H1 (cell line): ENCODE measurements at regions not wholly inside any gene's neighbourhood (a gene's known extent, or its start where the extent isn't known, plus 50 kb on each side); places are given as distances from the start of the nearest gene placed in this dataset.

Source experiments
- CTCF ChIA-PET: fragments of 300-600 bp; sonication (Branson Sonifier 250); formaldehyde crosslinking; loops from one replicate; lab custom pipeline; 2021; ENCODE audit not compliant: partially characterized antibody; lab: Charles Lee
- POLR2A ChIA-PET: fragments of 300-600 bp; sonication (Branson Sonifier 250); formaldehyde crosslinking; loops from one replicate; lab custom pipeline; 2021; ENCODE audit warnings: inconsistent platforms; ENCODE audit not compliant: partially characterized antibody; lab: Charles Lee
- DNase-seq, 2 experiments: peaks; one replicate each; pipeline versions ENCODE4 v3.0.0 to v3.0.0-alpha.2; 2010 to 2022; ENCODE audit warnings: low spot score in 2 of 2, low read depth in 1 of 2, mixed read lengths in 1 of 2
- FAIRE-seq: peaks from 2 replicates; lab custom pipeline; 2011; peaks lifted over from hg19 to GRCh38; lab: Jason Lieb, UNC
- H2AFZ ChIP-seq: 2 replicates; pipeline ENCODE4 v1.8.1; 2012; ENCODE audit warnings: low read length, inconsistent platforms
- H2AK5ac ChIP-seq: 2 replicates; pipeline ENCODE4 v1.6.1; 2013; ENCODE audit warnings: low read depth, low read length
- H2BK120ac ChIP-seq: replicated peaks from 2 replicates; pipeline ENCODE3; 2013; ENCODE audit warnings: low read depth, low read length, inconsistent platforms
- H2BK12ac ChIP-seq: 2 replicates; pipeline ENCODE4 v1.6.1; 2013; ENCODE audit warnings: low read depth, low read length
- H2BK15ac ChIP-seq: 2 replicates; pipeline ENCODE4 v1.6.1; 2013; ENCODE audit warnings: low read length
- H2BK20ac ChIP-seq: 2 replicates; pipeline ENCODE4 v1.6.1; 2013; ENCODE audit warnings: low read length
- H2BK5ac ChIP-seq: 2 replicates; pipeline ENCODE4 v1.6.1; 2013; ENCODE audit warnings: low read depth, low read length
- H3K14ac ChIP-seq: 2 replicates; pipeline ENCODE4 v1.6.1; 2013; ENCODE audit warnings: inconsistent platforms; ENCODE audit not compliant: insufficient read length
- H3K18ac ChIP-seq: 2 replicates; pipeline ENCODE4 v1.6.1; 2013; ENCODE audit warnings: low read length; ENCODE audit errors: extremely low read depth
- H3K23ac ChIP-seq: 2 replicates; pipeline ENCODE4 v1.6.1; 2013; ENCODE audit warnings: inconsistent platforms; ENCODE audit not compliant: insufficient read length
- H3K23me2 ChIP-seq: 2 replicates; pipeline ENCODE4 v1.6.1; 2013; ENCODE audit warnings: low read depth, low read length
- H3K27ac ChIP-seq: 2 replicates; pipeline ENCODE4 v1.6.1; 2011; ENCODE audit warnings: low read depth, low read length, inconsistent platforms
- H3K27me3 ChIP-seq, 4 experiments: replicated peaks in 1 of 4; 1 replicate in 1 of 4; 2 replicates in 3 of 4; pipeline versions ENCODE4 v1.6.1 to v1.8.1; 2011 to 2013; ENCODE audit warnings: low read length in 3 of 4, mild to moderate bottlenecking in 3 of 4, inconsistent platforms in 2 of 4, mixed read lengths in 2 of 4, moderate library complexity in 1 of 4; ENCODE audit not compliant: control insufficient read depth in 3 of 4, insufficient read depth in 3 of 4; ENCODE audit errors: extremely low read depth in 1 of 4
- H3K36me3 ChIP-seq, 4 experiments: 2 replicates each; pipeline versions ENCODE4 v1.6.1 to v1.8.1; 2011 to 2013; ENCODE audit warnings: mild to moderate bottlenecking in 4 of 4, low read length in 3 of 4, moderate library complexity in 2 of 4, control low read depth in 1 of 4, inconsistent platforms in 1 of 4; ENCODE audit not compliant: insufficient read depth in 4 of 4, control insufficient read depth in 2 of 4
- H3K4ac ChIP-seq: replicated peaks from 2 replicates; pipeline ENCODE3; 2013; ENCODE audit warnings: low read length, low read depth, mixed read lengths, inconsistent platforms; ENCODE audit not compliant: insufficient read length
- H3K4me1 ChIP-seq, 4 experiments: replicated peaks in 1 of 4; 1 replicate in 1 of 4; 2 replicates in 3 of 4; pipeline versions ENCODE4 v1.6.1 to v1.8.1; 2011 to 2013; ENCODE audit warnings: low read length in 3 of 4, inconsistent platforms in 2 of 4, mixed read lengths in 1 of 4; ENCODE audit not compliant: insufficient read depth in 4 of 4, control insufficient read depth in 3 of 4
- H3K4me2 ChIP-seq, 2 experiments: 2 replicates each; pipeline versions ENCODE4 v1.6.1 to v1.8.1; 2011 to 2013; ENCODE audit warnings: low read depth in 2 of 2, low read length in 2 of 2, control low read depth in 1 of 2, inconsistent platforms in 1 of 2, mild to moderate bottlenecking in 1 of 2; ENCODE audit not compliant: insufficient read depth in 1 of 2
- H3K4me3 ChIP-seq, 4 experiments: fragments of 200-600, 300-600 bp in 1 of 4; sonication (generic), shearing (Covaris generic), sonication (Bioruptor Twin) in 1 of 4; 2 replicates each; pipeline versions ENCODE4 v1.5.1 to v1.8.1; 2011 to 2016; ENCODE audit warnings: low read length in 4 of 4, low read depth in 3 of 4, control low read depth in 2 of 4, inconsistent platforms in 2 of 4, mild to moderate bottlenecking in 2 of 4, mixed read lengths in 1 of 4, moderate library complexity in 1 of 4; ENCODE audit not compliant: insufficient read depth in 2 of 4; ENCODE audit errors: extremely low read depth in 1 of 4
- H3K56ac ChIP-seq: replicated peaks from 2 replicates; pipeline ENCODE3; 2013; ENCODE audit warnings: low read depth, mild to moderate bottlenecking, mixed read lengths, low read length, inconsistent platforms; ENCODE audit not compliant: insufficient read length
- H3K79me1 ChIP-seq: 2 replicates; pipeline ENCODE4 v1.6.1; 2013; ENCODE audit warnings: low read depth, low read length, control low read depth
- H3K79me2 ChIP-seq, 2 experiments: 2 replicates each; pipeline versions ENCODE4 v1.6.1 to v1.8.1; 2012 to 2013; ENCODE audit warnings: low read length in 2 of 2, mild to moderate bottlenecking in 2 of 2, inconsistent platforms in 1 of 2; ENCODE audit not compliant: insufficient read depth in 2 of 2, control insufficient read depth in 1 of 2
- H3K9ac ChIP-seq, 4 experiments: replicated peaks in 1 of 4; 1 replicate in 1 of 4; 2 replicates in 3 of 4; pipeline versions ENCODE4 v1.6.1 to v1.8.1; 2011 to 2013; ENCODE audit warnings: low read depth in 3 of 4, low read length in 3 of 4, control low read depth in 2 of 4, mild to moderate bottlenecking in 2 of 4, moderate library complexity in 2 of 4, inconsistent platforms in 1 of 4; ENCODE audit errors: extremely low read depth in 1 of 4
- H3K9me3 ChIP-seq, 2 experiments: 2 replicates each; pipeline versions ENCODE4 v1.6.1 to v1.8.1; 2012 to 2013; ENCODE audit warnings: mild to moderate bottlenecking in 2 of 2, moderate library complexity in 2 of 2, control low read depth in 1 of 2, inconsistent platforms in 1 of 2, low read depth in 1 of 2, low read length in 1 of 2, mixed read lengths in 1 of 2; ENCODE audit not compliant: insufficient read depth in 2 of 2
- H4K20me1 ChIP-seq, 2 experiments: replicated peaks in 1 of 2; 2 replicates each; pipeline versions ENCODE3 to v1.8.1; 2011 to 2013; ENCODE audit warnings: inconsistent platforms in 2 of 2, low read length in 2 of 2, mild to moderate bottlenecking in 1 of 2; ENCODE audit not compliant: insufficient read depth in 2 of 2, control insufficient read depth in 1 of 2
- H4K5ac ChIP-seq: 2 replicates; pipeline ENCODE4 v1.6.1; 2013; ENCODE audit warnings: low read length, low read depth, mixed read lengths, inconsistent platforms; ENCODE audit not compliant: insufficient read length
- H4K8ac ChIP-seq: 2 replicates; pipeline ENCODE4 v1.8.0; 2013; ENCODE audit warnings: mild to moderate bottlenecking, moderate library complexity, low read length, inconsistent platforms; ENCODE audit not compliant: insufficient read depth; ENCODE audit errors: extremely low read depth
- H4K91ac ChIP-seq: replicated peaks from 2 replicates; pipeline ENCODE3; 2013; ENCODE audit warnings: low read length, mixed read lengths, inconsistent platforms; ENCODE audit not compliant: insufficient read length
- ASH2L ChIP-seq: fragments of 200-600, 300-600 bp; sonication (generic); IDR thresholded peaks from one replicate; pipeline ENCODE4 v1.7.1; 2017; ENCODE audit warnings: low read length
- CREB1 ChIP-seq: IDR thresholded peaks from 2 replicates; pipeline ENCODE4 v1.6.1; 2012; ENCODE audit warnings: inconsistent platforms
- E2F6 ChIP-seq: IDR thresholded peaks from 2 replicates; pipeline ENCODE4 v1.6.1; 2012; ENCODE audit warnings: inconsistent platforms
- FOSL1 ChIP-seq: IDR thresholded peaks from 2 replicates; pipeline ENCODE4 v1.6.1; 2011; ENCODE audit warnings: mild to moderate bottlenecking, low read depth, low read length, moderate library complexity; ENCODE audit not compliant: insufficient read depth
- GABPA ChIP-seq: IDR thresholded peaks from 2 replicates; pipeline ENCODE4 v1.6.1; 2011; ENCODE audit warnings: mild to moderate bottlenecking, low read length, moderate library complexity, borderline replicate concordance; ENCODE audit not compliant: insufficient read depth
- GTF2F1 ChIP-seq: IDR thresholded peaks from 2 replicates; pipeline ENCODE4 v1.6.1; 2012; ENCODE audit warnings: low read depth, low read length, improper control_type of control experiment, borderline replicate concordance
- JUN ChIP-seq: IDR thresholded peaks from 2 replicates; pipeline ENCODE4 v1.6.1; 2011; ENCODE audit warnings: low read depth, mild to moderate bottlenecking, improper control_type of control experiment, low read length
- KDM1A ChIP-seq: fragments of 200-600, 300-600 bp; sonication (generic); IDR thresholded peaks from 2 replicates; pipeline ENCODE4 v1.7.1; 2016; ENCODE audit warnings: mild to moderate bottlenecking, low read length, borderline replicate concordance
- MAFK ChIP-seq: IDR thresholded peaks from 2 replicates; pipeline ENCODE4 v1.6.1; 2012; ENCODE audit warnings: low read depth, mild to moderate bottlenecking, improper control_type of control experiment, low read length
- POU5F1 ChIP-seq: IDR thresholded peaks from 2 replicates; pipeline ENCODE4 v1.6.1; 2011; ENCODE audit warnings: low read depth, mild to moderate bottlenecking, low read length, moderate library complexity
- SIN3A ChIP-seq, 2 experiments: IDR thresholded peaks in 1 of 2; conservative IDR thresholded peaks in 1 of 2; 2 replicates each; pipeline ENCODE4 v1.6.1; 2011 to 2012; ENCODE audit warnings: low read length in 2 of 2, improper control_type of control experiment in 1 of 2, low read depth in 1 of 2, mild to moderate bottlenecking in 1 of 2
- SIRT6 ChIP-seq: IDR thresholded peaks from one replicate; pipeline ENCODE4 v1.7.1; 2012; ENCODE audit warnings: low read length, inconsistent platforms
- TEAD4 ChIP-seq: IDR thresholded peaks from 2 replicates; pipeline ENCODE4 v1.6.1; 2012; ENCODE audit warnings: low read depth, low read length, inconsistent platforms, mixed read lengths
- WGBS, 2 experiments: shearing (Covaris generic) in 1 of 2; methylation state at CpG; one replicate each; pipeline versions ENCODE4 v1.1.6 to v1.1.7; 2013 to 2015; ENCODE audit warnings: low lambda C conversion rate in 2 of 2, mixed read lengths in 2 of 2, inconsistent platforms in 1 of 2, low coverage in 1 of 2, missing lambda C conversion rate in 1 of 2; ENCODE audit not compliant: insufficient replicate concordance in 2 of 2, insufficient coverage in 1 of 2, insufficient read length in 1 of 2; ENCODE audit errors: extremely low coverage in 1 of 2, missing lambda C conversion rate in 1 of 2; 5-methylcytosine and 5-hydroxymethylcytosine counted together
- TF ChIP-seq, protein P1 (sequence below): IDR thresholded peaks from 2 replicates; pipeline ENCODE4 v1.6.1; 2012; ENCODE audit warnings: inconsistent platforms

DNA sequence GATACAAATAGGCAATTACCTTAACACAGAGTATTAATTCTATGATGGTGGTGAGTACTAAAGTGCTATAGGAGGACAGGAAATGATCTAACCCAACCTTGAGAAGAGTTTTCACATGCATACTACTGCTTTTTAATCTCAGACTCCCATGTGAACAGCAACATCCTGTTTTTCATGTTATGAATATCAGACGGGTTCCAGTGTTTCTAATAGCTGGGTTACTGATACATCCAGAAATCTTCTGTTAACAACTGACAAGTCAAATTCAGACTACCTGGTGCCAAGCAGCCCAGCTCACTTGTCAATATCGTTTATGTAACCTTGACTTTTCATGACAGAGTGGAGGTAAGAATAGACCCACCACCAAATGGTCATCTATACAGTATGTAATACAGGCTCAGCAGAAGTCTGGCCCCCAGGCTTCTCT is 220.2 kb upstream of the COL8A1 start:
- H3K4me2 ChIP-seq, result no peak overlapping the region
- H3K23ac ChIP-seq, result no peak overlapping the region
- H3K79me1 ChIP-seq, result no peaks in the 10 kb centered on the region
- H3K79me2 ChIP-seq, result no peaks in the 10 kb centered on the region
- no peak overlapping the region for H3K4ac ChIP-seq
- no peak overlapping the region for H3K14ac ChIP-seq
- no peaks in the 10 kb centered on the region for H4K20me1 ChIP-seq
- H4K5ac ChIP-seq, result no peak overlapping the region
- no peak overlapping the region for H2AK5ac ChIP-seq
- H2BK20ac ChIP-seq, result no peak overlapping the region
- no peak overlapping the region for H2BK12ac ChIP-seq
- no peak overlapping the region for H4K8ac ChIP-seq
- H3K4me3 ChIP-seq, result no peak overlapping the region
- no peak overlapping the region for H4K91ac ChIP-seq
- no peaks in the 10 kb centered on the region for H3K9me3 ChIP-seq
- no peak overlapping the region for H2BK120ac ChIP-seq
- ChIA-PET CTCF (interaction anchor here (0.6 kb wide), 1 partner anchor 103 kb away, joined by 3 read pairs; no protein-coding TSS in a partner anchor), POLR2A (interaction anchor here (0.6 kb wide), 1 partner anchor 11 kb away, joined by 3 read pairs; no protein-coding TSS in a partner anchor)
- H2BK5ac ChIP-seq, result no peak overlapping the region
- no peaks in the 10 kb centered on the region for H3K23me2 ChIP-seq
- no peak overlapping the region for H3K27ac ChIP-seq
- no peak overlapping the region for H3K9ac ChIP-seq
- no peak for DNase-seq
- H3K27me3 ChIP-seq, result no peaks in the 10 kb centered on the region
- WGBS, 2 experiments, result 87% methylated on average over 2 of the region's 2 CpGs; no CpG with 5 or more reads in 1 of the 2 experiments
- no peaks in the 10 kb centered on the region for H3K36me3 ChIP-seq
- FAIRE-seq, result no peak
- no peaks in the 10 kb centered on the region for H3K4me1 ChIP-seq
- H3K18ac ChIP-seq, result no peak overlapping the region
- no peak overlapping the region for H2BK15ac ChIP-seq
- H2AFZ ChIP-seq, result no peak overlapping the region
- H3K56ac ChIP-seq, result no peak overlapping the region
- TF ChIP-seq KDM1A (no peak), CREB1 (no peak), JUN (no peak), POU5F1 (no peak), ASH2L (no peak), GABPA (no peak), GTF2F1 (no peak), FOSL1 (no peak), SIRT6 (no peak), MAFK (no peak), E2F6 (no peak), TEAD4 (no peak), SIN3A (conservative IDR thresholded peaks at IDR 0.05 in 1 of 2, IDR thresholded peaks at IDR 0.05 in 1 of 2; ENCODE audit: low read depth in 1 of 2, low read length in 2 of 2) (no peak)
- TF ChIP-seq, protein P1, sequence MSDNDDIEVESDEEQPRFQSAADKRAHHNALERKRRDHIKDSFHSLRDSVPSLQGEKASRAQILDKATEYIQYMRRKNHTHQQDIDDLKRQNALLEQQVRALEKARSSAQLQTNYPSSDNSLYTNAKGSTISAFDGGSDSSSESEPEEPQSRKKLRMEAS, result no peak
